Central memory CD8-positive, alpha-beta T cell (primary cell): ENCODE measurements at regions not wholly inside any gene's neighbourhood (a gene's known extent, or its start where the extent isn't known, plus 50 kb on each side); places are given as distances from the start of the nearest gene placed in this dataset.
A peak's percentile ranks its signal among the peaks of the same experiment; 100 is the strongest.
"Not testable (repeated sequence)": the region's sequence is repeated elsewhere in the genome, so short reads cannot be mapped to it uniquely, and the experiment has no call there.

Experiments used
- ATAC-seq: fragments of 150-1000 bp; cut with Tn5 transposase; replicated peaks from 2 replicates; pipeline ENCODE4 v1.10.0; 2022; ENCODE audit warnings: mild to moderate bottlenecking, moderate FRiP score, moderate number of reproducible peaks; ENCODE audit not compliant: poor library complexity, severe bottlenecking; ENCODE audit errors: extremely low read depth
- DNase-seq, 2 donors: peaks; one replicate each; pipeline ENCODE4 v3.0.0; 2021; ENCODE audit warnings: low spot score in 2 of 2
- H3K27ac Mint-ChIP-seq: one replicate; pipeline ENCODE4 v1.8.0; 2022; ENCODE audit warnings: low read depth, mild to moderate bottlenecking, moderate library complexity, mixed read lengths
- H3K27me3 Mint-ChIP-seq: one replicate; pipeline ENCODE4 v1.8.0; 2022; ENCODE audit warnings: mixed read lengths
- H3K36me3 Mint-ChIP-seq: one replicate; pipeline ENCODE4 v1.8.0; 2022; ENCODE audit warnings: mild to moderate bottlenecking, moderate library complexity, mixed read lengths; ENCODE audit not compliant: insufficient read depth
- H3K4me1 Mint-ChIP-seq: one replicate; pipeline ENCODE4 v1.8.0; 2022; ENCODE audit warnings: mixed read lengths
- H3K4me3 Mint-ChIP-seq: one replicate; pipeline ENCODE4 v1.8.0; 2022; ENCODE audit warnings: mild to moderate bottlenecking, moderate library complexity, mixed read lengths
- H3K9me3 Mint-ChIP-seq: one replicate; pipeline ENCODE4 v1.8.0; 2022; ENCODE audit warnings: mixed read lengths

DNA sequence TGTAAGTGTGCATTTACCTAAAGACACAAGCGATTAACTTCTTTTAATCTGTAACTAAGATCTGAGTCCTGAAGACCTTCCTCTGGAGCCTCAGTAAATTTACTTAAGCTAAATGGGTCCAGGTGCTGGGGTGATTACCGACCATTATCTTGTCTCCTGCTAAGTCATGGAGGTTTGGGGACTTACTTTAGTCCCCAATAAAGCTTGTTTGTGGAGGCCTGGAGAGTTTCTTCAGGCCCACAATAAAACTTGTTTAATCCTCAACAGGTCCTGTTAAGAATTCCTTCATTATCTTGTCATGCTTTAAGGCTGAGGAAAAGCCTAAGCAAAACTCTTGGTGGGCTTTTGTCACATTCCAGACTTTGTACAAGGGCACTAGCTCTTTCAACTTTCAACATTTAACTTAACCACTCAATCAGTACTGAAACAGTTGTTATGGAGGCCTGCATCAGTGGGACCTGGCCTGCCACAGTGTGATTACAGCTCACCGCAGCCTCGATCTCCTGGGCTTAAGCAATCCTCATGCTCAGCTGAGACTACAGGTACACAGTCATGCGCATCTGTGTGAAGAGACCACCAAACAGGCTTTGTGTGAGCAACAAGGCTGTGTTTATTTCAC is 84.0 kb downstream of the FMO4 start:
- H3K27ac Mint-ChIP-seq: no peak overlapping the region
- H3K27me3 Mint-ChIP-seq: peaks cover 42% of the 10 kb centered on the region
- H3K4me3 Mint-ChIP-seq: no peak overlapping the region
- H3K9me3 Mint-ChIP-seq: no peaks in the 10 kb centered on the region
- no peaks in the 10 kb centered on the region for H3K36me3 Mint-ChIP-seq
- ATAC-seq: no peak
- peaks cover 3% of the 10 kb centered on the region for H3K4me1 Mint-ChIP-seq
- no peak for DNase-seq

- Mint-ChIP-seq H3K36me3 (no peaks in the 10 kb centered on the region), H3K27ac (peak overlapping the region; percentile 37), H3K27me3 (peaks cover 60% of the 10 kb centered on the region), H3K9me3 (peaks cover 7% of the 10 kb centered on the region), H3K4me3 (no peak overlapping the region), H3K4me1 (peaks cover 5% of the 10 kb centered on the region)
- DNase-seq (no peak), ATAC-seq (no peak)
Observed at GRCh38 chr1:171403393-171403792, 81.9 kb upstream of the PRRC2C start.

DNA sequence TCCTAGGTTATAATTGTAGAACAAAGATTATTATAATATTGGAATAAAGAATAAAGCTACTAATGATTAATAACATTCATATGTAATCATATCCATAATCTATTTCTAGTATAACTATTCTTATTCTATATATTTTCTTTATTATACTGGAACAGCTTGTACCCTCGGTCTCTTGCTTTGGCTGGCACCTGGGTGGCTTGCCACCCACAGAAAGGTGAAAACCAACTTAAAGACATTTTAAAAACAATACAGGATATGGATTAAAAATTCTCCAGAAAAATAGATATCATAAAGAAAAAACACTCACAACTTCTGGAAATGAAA is 80.0 kb upstream of the PRRC2C start:
- peaks cover 60% of the 10 kb centered on the region for H3K27me3 Mint-ChIP-seq
- DNase-seq: no peak
- no peak for ATAC-seq
- no peak overlapping the region for H3K4me3 Mint-ChIP-seq
- peaks cover 5% of the 10 kb centered on the region for H3K4me1 Mint-ChIP-seq
- no peaks in the 10 kb centered on the region for H3K36me3 Mint-ChIP-seq
- peaks cover 7% of the 10 kb centered on the region for H3K9me3 Mint-ChIP-seq
- no peak overlapping the region for H3K27ac Mint-ChIP-seq

- not testable (repeated sequence) for H3K4me3 Mint-ChIP-seq, DNase-seq, H3K36me3 Mint-ChIP-seq, H3K4me1 Mint-ChIP-seq, H3K27ac Mint-ChIP-seq, ATAC-seq, H3K9me3 Mint-ChIP-seq
- H3K27me3 Mint-ChIP-seq: peaks cover 23% of the 10 kb centered on the region
Observed at GRCh38 chr1:171413557-171413956, 71.8 kb upstream of the PRRC2C start.

GRCh38 chr1:171418546-171418945 is 66.8 kb upstream of the PRRC2C start:
- peaks cover 5% of the 10 kb centered on the region for H3K4me1 Mint-ChIP-seq
- H3K9me3 Mint-ChIP-seq: no peaks in the 10 kb centered on the region
- H3K27me3 Mint-ChIP-seq: no peaks in the 10 kb centered on the region
- H3K36me3 Mint-ChIP-seq: no peaks in the 10 kb centered on the region
- H3K4me3 Mint-ChIP-seq: no peak overlapping the region
- ATAC-seq (no peak), DNase-seq (no peak)
- no peak overlapping the region for H3K27ac Mint-ChIP-seq

DNA sequence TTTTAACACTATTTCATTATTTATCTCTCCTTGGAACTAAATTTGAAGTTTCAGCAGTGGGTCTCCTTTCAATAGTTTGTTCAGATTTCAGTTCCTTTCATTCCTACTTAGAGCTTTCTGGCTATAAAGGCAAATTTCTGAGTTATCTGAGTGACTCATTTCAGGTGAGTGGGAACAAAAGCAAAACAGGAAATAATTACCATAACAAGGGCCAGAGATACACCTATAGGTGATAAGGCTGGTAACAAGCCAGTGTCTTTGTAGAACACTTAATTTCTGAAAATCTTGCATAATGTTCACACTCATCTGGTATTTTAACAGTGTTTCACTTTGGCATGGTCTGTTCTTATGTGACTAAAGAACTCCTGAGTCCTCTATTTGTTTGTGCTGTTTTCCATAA is 64.5 kb upstream of the PRRC2C start:
- peaks cover 2% of the 10 kb centered on the region for H3K36me3 Mint-ChIP-seq
- peak overlapping the region; percentile 44 for H3K27ac Mint-ChIP-seq
- no peak for DNase-seq
- no peaks in the 10 kb centered on the region for H3K9me3 Mint-ChIP-seq
- no peak for ATAC-seq
- H3K4me3 Mint-ChIP-seq: no peak overlapping the region
- peaks cover 5% of the 10 kb centered on the region for H3K4me1 Mint-ChIP-seq
- H3K27me3 Mint-ChIP-seq: no peaks in the 10 kb centered on the region

- no peaks in the 10 kb centered on the region for H3K9me3 Mint-ChIP-seq
- no peaks in the 10 kb centered on the region for H3K27me3 Mint-ChIP-seq
- no peak overlapping the region for H3K4me3 Mint-ChIP-seq
- DNase-seq (no peak), ATAC-seq (no peak)
- peaks cover 5% of the 10 kb centered on the region for H3K4me1 Mint-ChIP-seq
- H3K36me3 Mint-ChIP-seq: peaks cover 2% of the 10 kb centered on the region
- H3K27ac Mint-ChIP-seq: no peak overlapping the region
Observed at GRCh38 chr1:171421413-171422020, 63.8 kb upstream of the PRRC2C start.

DNA sequence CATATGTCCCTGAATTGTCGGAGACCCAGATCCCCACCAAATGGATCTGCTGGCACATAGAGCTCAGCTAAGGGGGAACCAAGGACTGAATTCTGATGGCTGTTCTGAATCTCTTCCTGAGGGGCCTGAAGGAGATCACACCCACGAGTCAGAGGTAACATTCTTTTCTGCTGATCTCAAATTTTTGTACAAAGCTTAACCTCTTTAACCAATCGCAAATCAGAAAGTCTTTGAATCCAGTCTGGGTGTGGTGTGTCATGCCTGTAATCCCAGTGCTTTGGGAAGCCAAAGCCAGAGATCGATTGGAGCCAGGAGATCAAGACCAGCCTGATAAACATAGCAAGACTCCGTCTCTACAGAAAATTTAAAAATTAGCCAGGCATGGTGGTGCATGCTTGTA is 62.8 kb upstream of the PRRC2C start:
- Mint-ChIP-seq H3K4me3 (no peak overlapping the region), H3K36me3 (peaks cover 2% of the 10 kb centered on the region), H3K27me3 (no peaks in the 10 kb centered on the region), H3K27ac (peak overlapping the region; percentile 24), H3K9me3 (no peaks in the 10 kb centered on the region), H3K4me1 (peaks cover 5% of the 10 kb centered on the region)
- no peak for DNase-seq
- ATAC-seq: no peak

- Mint-ChIP-seq H3K36me3 (peaks cover 2% of the 10 kb centered on the region), H3K4me1 (peaks cover 5% of the 10 kb centered on the region), H3K4me3 (no peak overlapping the region), H3K27ac (no peak overlapping the region), H3K9me3 (no peaks in the 10 kb centered on the region), H3K27me3 (peaks cover 9% of the 10 kb centered on the region)
- no peak for DNase-seq
- ATAC-seq: no peak
Observed at GRCh38 chr1:171424494-171424893, 60.8 kb upstream of the PRRC2C start.

- DNase-seq (no peak), ATAC-seq (no peak)
Observed at GRCh38 chr1:171426645-171427044, 58.7 kb upstream of the PRRC2C start.

GRCh38 chr1:171427852-171428471 is 57.4 kb upstream of the PRRC2C start:
- no peak for ATAC-seq
- Mint-ChIP-seq H3K4me3 (no peak overlapping the region), H3K27me3 (peaks cover 23% of the 10 kb centered on the region)

More at GRCh38 chr1:171426645-171427044, 58.7 kb upstream of the PRRC2C start:
- H3K27ac Mint-ChIP-seq: no peak overlapping the region
- peaks cover 2% of the 10 kb centered on the region for H3K36me3 Mint-ChIP-seq
- no peaks in the 10 kb centered on the region for H3K4me1 Mint-ChIP-seq
- H3K4me3 Mint-ChIP-seq: no peak overlapping the region
- H3K27me3 Mint-ChIP-seq: peaks cover 23% of the 10 kb centered on the region
- H3K9me3 Mint-ChIP-seq: no peaks in the 10 kb centered on the region

GRCh38 chr1:171429137-171429536 is 56.2 kb upstream of the PRRC2C start:
- H3K4me1 Mint-ChIP-seq: no peaks in the 10 kb centered on the region
- peaks cover 2% of the 10 kb centered on the region for H3K36me3 Mint-ChIP-seq
- H3K4me3 Mint-ChIP-seq: no peak overlapping the region
- DNase-seq (no peak), ATAC-seq (no peak)
- peaks cover 23% of the 10 kb centered on the region for H3K27me3 Mint-ChIP-seq
- no peak overlapping the region for H3K27ac Mint-ChIP-seq
- H3K9me3 Mint-ChIP-seq: no peaks in the 10 kb centered on the region

More at GRCh38 chr1:171427852-171428471, 57.4 kb upstream of the PRRC2C start:
- no peaks in the 10 kb centered on the region for H3K9me3 Mint-ChIP-seq
- no peak overlapping the region for H3K27ac Mint-ChIP-seq
- peaks cover 2% of the 10 kb centered on the region for H3K36me3 Mint-ChIP-seq
- H3K4me1 Mint-ChIP-seq: no peaks in the 10 kb centered on the region
- DNase-seq: no peak

GRCh38 chr1:171431994-171432393 is 53.3 kb upstream of the PRRC2C start:
- peaks cover 23% of the 10 kb centered on the region for H3K27me3 Mint-ChIP-seq
- no peak for DNase-seq
- H3K4me3 Mint-ChIP-seq: no peak overlapping the region
- peaks cover 6% of the 10 kb centered on the region for H3K4me1 Mint-ChIP-seq
- no peaks in the 10 kb centered on the region for H3K9me3 Mint-ChIP-seq
- no peaks in the 10 kb centered on the region for H3K36me3 Mint-ChIP-seq
- no peak overlapping the region for H3K27ac Mint-ChIP-seq
- no peak for ATAC-seq
